VCaP (cell line): ENCODE measurements at regions not wholly inside any gene's neighbourhood (a gene's known extent, or its start where the extent isn't known, plus 50 kb on each side); places are given as distances from the start of the nearest gene placed in this dataset.
"Not testable (repeated sequence)": the region's sequence is repeated elsewhere in the genome, so short reads cannot be mapped to it uniquely, and the experiment has no call there.

Experiments used
- H3K27ac ChIP-seq: fragments of 450-650 bp; 2 replicates; pipeline ENCODE4 v1.5.1; 2017
- TF ChIP-seq, protein P1 (sequence below): fragments of 450-650 bp; conservative IDR thresholded peaks from 2 replicates; pipeline ENCODE4 v1.5.1; 2017; ENCODE audit warnings: mild to moderate bottlenecking, moderate library complexity

DNA sequence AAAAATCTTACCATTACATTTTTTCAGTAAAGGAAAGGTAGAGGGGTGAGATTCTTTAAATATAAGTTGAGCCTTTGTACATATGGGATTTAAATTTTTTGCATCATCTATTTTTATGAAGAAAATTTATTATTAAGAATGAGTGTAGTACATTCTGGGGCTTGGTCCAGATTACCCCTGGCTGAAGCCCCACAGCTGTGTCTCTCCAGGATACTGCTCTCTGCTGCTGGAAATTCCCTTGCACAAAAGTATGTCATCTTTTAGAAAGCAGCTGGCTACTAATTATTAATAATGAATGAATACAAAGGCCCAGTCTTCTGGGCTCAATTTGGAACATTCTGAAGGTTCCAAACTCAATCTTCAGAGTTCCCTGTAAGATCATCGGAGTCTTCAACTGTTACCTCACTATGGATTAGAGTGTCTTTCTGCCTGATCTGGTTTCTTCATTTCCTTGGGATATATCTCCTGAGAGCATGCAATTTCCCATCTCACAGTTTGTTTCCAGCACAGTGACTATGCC lies 428.6 kb upstream of the BRINP3 start:
- no peak overlapping the region for H3K27ac ChIP-seq
- TF ChIP-seq, protein P1, sequence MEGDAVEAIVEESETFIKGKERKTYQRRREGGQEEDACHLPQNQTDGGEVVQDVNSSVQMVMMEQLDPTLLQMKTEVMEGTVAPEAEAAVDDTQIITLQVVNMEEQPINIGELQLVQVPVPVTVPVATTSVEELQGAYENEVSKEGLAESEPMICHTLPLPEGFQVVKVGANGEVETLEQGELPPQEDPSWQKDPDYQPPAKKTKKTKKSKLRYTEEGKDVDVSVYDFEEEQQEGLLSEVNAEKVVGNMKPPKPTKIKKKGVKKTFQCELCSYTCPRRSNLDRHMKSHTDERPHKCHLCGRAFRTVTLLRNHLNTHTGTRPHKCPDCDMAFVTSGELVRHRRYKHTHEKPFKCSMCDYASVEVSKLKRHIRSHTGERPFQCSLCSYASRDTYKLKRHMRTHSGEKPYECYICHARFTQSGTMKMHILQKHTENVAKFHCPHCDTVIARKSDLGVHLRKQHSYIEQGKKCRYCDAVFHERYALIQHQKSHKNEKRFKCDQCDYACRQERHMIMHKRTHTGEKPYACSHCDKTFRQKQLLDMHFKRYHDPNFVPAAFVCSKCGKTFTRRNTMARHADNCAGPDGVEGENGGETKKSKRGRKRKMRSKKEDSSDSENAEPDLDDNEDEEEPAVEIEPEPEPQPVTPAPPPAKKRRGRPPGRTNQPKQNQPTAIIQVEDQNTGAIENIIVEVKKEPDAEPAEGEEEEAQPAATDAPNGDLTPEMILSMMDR, result no peak

DNA sequence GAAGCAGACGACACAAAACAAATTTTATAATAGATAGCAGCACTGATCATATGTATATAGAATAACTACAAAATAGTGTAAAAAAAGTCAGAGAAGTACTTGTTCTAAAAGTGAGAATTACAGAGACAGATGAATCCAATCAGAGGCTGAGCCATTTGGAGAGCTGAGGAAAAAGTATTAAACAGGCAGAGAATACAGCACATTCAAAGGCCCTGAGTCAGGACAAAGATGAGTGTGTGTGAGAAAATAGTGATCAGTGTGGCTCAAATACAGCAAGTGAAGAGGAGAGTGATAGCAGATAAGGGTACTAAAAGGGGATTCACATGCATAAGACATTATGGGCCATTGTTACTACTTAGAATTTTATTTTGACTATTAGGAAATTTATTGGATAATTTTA lies 430.6 kb upstream of the BRINP3 start:
- no peak overlapping the region for H3K27ac ChIP-seq
- TF ChIP-seq, protein P1, result no peak

DNA sequence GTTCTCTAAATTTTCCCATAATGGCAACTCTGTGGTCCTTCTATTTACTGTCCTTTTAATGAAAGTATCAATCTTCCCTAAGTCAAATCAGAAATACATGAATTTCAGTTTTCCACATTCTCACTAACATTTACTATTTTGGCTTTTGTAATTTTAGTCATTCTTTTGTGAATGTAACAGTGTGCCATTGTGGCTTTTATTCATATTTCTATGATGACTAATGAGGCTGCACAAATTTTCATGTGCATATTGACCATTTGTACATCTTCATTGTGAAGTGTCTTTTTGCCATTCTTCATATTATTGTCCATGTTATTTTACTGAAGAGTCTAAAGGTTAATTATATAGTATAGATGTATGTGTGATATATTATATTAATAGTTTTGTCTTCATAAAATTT lies 431.0 kb upstream of the BRINP3 start:
- TF ChIP-seq, protein P1, result no peak

DNA sequence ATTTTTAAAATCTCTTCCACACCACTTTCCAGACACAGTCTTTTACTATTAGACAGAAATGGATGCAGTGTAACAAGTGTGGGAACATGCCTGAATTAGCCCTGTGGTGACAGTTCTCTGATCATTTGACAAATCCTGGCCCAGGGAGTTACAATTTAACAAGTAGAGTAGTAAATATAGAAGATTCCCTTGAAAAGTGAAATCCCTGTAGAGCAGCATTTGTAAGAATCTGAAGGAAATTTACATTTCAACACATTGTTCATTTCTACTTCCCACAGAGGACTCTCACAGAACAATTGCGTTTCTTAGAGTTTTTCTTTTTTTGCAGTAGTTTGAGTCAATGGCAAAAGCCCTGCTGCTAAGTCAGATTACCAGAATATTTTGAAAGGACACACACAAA lies 458.3 kb upstream of the BRINP3 start:
- H3K27ac ChIP-seq, result no peak overlapping the region
- TF ChIP-seq, protein P1, result no peak

More for the DNA sequence above, 431.0 kb upstream of the BRINP3 start:
- no peak overlapping the region for H3K27ac ChIP-seq

DNA sequence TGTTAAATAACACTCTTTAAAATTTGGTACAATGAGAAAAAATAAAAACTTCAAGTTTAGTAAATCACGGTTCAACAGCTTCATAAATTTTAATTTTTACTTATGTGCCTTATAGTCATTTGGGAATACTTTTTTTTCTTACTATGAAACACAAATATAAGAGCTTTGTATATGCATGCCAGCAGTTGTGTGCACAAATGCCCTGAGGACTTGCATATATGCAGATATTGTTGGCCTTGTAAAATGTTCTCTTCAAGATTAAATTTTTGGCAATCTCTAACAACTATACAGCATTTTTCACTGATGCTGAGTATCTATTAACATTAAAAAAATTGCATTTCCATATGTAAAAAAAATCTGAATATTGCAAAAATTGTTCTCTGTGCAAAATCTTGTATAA lies 458.7 kb upstream of the BRINP3 start:
- no peak overlapping the region for H3K27ac ChIP-seq
- TF ChIP-seq, protein P1, result no peak

DNA sequence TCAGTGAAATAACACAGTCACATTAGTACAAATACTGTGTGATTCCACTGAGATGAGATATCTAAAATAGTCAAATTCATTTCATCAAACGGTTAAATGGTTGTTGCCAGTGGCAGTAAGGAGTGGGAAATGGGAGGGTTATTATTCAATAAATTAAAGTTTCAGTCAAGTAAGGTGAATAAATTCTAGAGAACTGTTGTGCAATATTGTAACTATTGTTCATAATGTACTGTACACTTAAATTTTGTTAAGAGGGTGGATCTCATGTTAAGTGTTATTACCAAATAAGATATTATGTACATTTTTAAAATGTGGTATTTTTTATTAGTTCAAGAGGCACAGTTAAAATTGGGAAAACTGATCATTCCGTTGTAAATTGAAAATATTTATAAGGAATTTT lies 463.3 kb upstream of the BRINP3 start:
- TF ChIP-seq, protein P1, result no peak
- no peak overlapping the region for H3K27ac ChIP-seq

DNA sequence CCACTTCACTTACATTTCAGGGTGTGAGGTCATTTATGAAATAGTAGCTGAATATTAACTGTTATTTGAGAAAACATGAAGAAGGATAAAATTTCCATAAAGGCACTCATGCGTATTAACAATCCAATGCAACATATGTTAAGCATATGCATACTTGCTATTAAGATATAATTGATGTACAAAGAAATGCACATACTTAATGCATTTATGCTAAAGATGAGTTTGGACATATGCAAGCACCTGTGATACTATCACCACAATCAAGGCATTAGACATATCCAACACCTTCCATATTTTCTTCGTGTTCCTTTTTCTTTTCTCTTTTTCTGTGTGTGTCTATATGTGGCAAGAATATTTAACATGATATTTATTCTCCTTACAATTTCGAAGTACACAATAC lies 464.8 kb upstream of the BRINP3 start:
- no peak overlapping the region for H3K27ac ChIP-seq
- TF ChIP-seq, protein P1, result no peak

DNA sequence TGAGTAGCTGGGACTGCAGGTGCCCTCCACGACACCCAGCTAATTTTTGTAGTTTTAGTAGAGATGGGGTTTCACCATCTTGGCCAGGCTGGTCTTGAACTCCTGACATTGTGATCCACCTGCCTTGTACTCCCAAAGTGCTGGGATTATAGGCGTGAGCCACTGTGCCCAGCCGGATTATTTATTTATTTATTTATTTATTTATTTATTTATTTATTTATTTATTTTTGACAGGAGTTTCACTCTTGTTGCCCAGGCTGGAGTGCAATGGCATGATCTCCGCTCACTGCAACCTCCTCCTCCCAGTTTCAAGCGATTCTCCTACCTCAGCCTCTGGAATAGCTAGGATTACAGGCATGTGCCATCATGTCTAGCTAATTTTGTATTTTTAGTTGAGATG lies 466.1 kb upstream of the BRINP3 start:
- not testable (repeated sequence) for H3K27ac ChIP-seq
